ENCODE measurements at regions not wholly inside any gene's neighbourhood (a gene's known extent, or its start where the extent isn't known, plus 50 kb on each side); places are given as distances from the start of the nearest gene placed in this dataset.

DNA sequence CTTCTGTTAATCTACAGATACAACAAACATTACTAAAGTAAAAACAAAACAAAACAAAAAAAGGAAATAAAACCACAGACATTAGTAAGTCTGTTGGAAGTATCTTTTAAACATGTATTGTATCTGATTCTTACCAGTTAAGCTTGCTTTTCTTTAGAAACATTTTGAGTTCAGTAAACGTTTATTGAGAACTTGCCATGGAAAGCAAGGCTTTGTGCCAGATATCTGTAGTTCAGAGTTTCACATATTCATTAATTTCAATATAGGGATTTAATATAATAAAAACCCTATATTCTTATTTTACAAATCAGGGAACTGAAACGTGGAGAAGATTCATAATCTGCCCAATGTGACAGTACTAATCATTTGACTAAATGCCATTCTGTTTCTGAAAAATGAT, 1101.0 kb upstream of the GYPC start:
- TF ChIP-seq, protein P1, sequence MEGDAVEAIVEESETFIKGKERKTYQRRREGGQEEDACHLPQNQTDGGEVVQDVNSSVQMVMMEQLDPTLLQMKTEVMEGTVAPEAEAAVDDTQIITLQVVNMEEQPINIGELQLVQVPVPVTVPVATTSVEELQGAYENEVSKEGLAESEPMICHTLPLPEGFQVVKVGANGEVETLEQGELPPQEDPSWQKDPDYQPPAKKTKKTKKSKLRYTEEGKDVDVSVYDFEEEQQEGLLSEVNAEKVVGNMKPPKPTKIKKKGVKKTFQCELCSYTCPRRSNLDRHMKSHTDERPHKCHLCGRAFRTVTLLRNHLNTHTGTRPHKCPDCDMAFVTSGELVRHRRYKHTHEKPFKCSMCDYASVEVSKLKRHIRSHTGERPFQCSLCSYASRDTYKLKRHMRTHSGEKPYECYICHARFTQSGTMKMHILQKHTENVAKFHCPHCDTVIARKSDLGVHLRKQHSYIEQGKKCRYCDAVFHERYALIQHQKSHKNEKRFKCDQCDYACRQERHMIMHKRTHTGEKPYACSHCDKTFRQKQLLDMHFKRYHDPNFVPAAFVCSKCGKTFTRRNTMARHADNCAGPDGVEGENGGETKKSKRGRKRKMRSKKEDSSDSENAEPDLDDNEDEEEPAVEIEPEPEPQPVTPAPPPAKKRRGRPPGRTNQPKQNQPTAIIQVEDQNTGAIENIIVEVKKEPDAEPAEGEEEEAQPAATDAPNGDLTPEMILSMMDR (IDR thresholded peaks at IDR 0.05), result no peak
- TF ChIP-seq POLR2AphosphoS5 (IDR thresholded peaks at IDR 0.05) (no peak), EP300 (IDR thresholded peaks at IDR 0.05) (no peak)

All from stomach (tissue), 4 donors.